Chondrocyte (in vitro differentiated cells): ENCODE measurements at regions not wholly inside any gene's neighbourhood (a gene's known extent, or its start where the extent isn't known, plus 50 kb on each side); places are given as distances from the start of the nearest gene placed in this dataset.
A peak's percentile ranks its signal among the peaks of the same experiment; 100 is the strongest.

Source experiments
- DNase-seq: peaks from one replicate; pipeline ENCODE4 v3.0.0; 2021; ENCODE audit warnings: mixed read lengths, low spot score
- H3K27ac Mint-ChIP-seq: one replicate; pipeline ENCODE4 v1.8.0; 2021; ENCODE audit warnings: mild to moderate bottlenecking, moderate library complexity, mixed read lengths; ENCODE audit not compliant: unreplicated experiment
- H3K27me3 Mint-ChIP-seq: 2 replicates; pipeline ENCODE4 v1.8.0; 2021; ENCODE audit warnings: low read depth, mixed read lengths
- H3K36me3 Mint-ChIP-seq: 2 replicates; pipeline ENCODE4 v1.8.0; 2021; ENCODE audit warnings: low read depth, mixed read lengths
- H3K4me1 Mint-ChIP-seq: 2 replicates; pipeline ENCODE4 v1.8.0; 2021; ENCODE audit warnings: low read depth, mild to moderate bottlenecking, mixed read lengths
- H3K4me3 Mint-ChIP-seq: one replicate; pipeline ENCODE4 v1.8.0; 2021; ENCODE audit warnings: mild to moderate bottlenecking, moderate library complexity, mixed read lengths; ENCODE audit not compliant: unreplicated experiment
- H3K9me3 Mint-ChIP-seq: 2 replicates; pipeline ENCODE4 v1.8.0; 2021; ENCODE audit warnings: low read depth, mixed read lengths
- CTCF ChIP-seq: fragments of 200-600 bp; sonication (generic); IDR thresholded peaks from 2 replicates; pipeline ENCODE4 v1.5.0; 2021; ENCODE audit warnings: antibody characterized with exemption, mild to moderate bottlenecking, moderate library complexity

- Mint-ChIP-seq H3K36me3 (no peaks in the 10 kb centered on the region), H3K9me3 (peaks cover 4% of the 10 kb centered on the region), H3K4me3 (no peak overlapping the region), H3K27ac (no peak overlapping the region), H3K27me3 (no peaks in the 10 kb centered on the region), H3K4me1 (peaks cover 48% of the 10 kb centered on the region)
- no peak for DNase-seq
- TF ChIP-seq CTCF = no peak
Observed at GRCh38 chr6:140845701-140846100, 1287.0 kb upstream of the GJE1 start.

- no peaks in the 10 kb centered on the region for H3K36me3 Mint-ChIP-seq
Observed at GRCh38 chr6:140844167-140844566, 1288.6 kb upstream of the GJE1 start.

GRCh38 chr6:140833408-140833807 lies 1299.3 kb upstream of the GJE1 start:
- no peak for DNase-seq
- TF ChIP-seq CTCF = no peak
- no peaks in the 10 kb centered on the region for H3K27me3 Mint-ChIP-seq
- no peaks in the 10 kb centered on the region for H3K36me3 Mint-ChIP-seq
- peaks cover 3% of the 10 kb centered on the region for H3K9me3 Mint-ChIP-seq
- H3K27ac Mint-ChIP-seq = no peak overlapping the region
- H3K4me3 Mint-ChIP-seq = no peak overlapping the region
- H3K4me1 Mint-ChIP-seq = peaks cover 13% of the 10 kb centered on the region

More at GRCh38 chr6:140844167-140844566, 1288.6 kb upstream of the GJE1 start:
- no peak for TF ChIP-seq CTCF
- Mint-ChIP-seq H3K27ac (peak overlapping the region; percentile 55), H3K27me3 (no peaks in the 10 kb centered on the region), H3K4me3 (no peak overlapping the region), H3K4me1 (peaks cover 38% of the 10 kb centered on the region), H3K9me3 (peaks cover 4% of the 10 kb centered on the region)
- DNase-seq = no peak

GRCh38 chr6:140830666-140831065 lies 1302.1 kb upstream of the GJE1 start:
- Mint-ChIP-seq H3K27me3 (no peaks in the 10 kb centered on the region), H3K27ac (no peak overlapping the region), H3K9me3 (no peaks in the 10 kb centered on the region), H3K4me1 (peaks cover 13% of the 10 kb centered on the region), H3K36me3 (no peaks in the 10 kb centered on the region), H3K4me3 (no peak overlapping the region)
- TF ChIP-seq CTCF = no peak
- no peak for DNase-seq

- peaks cover 21% of the 10 kb centered on the region for H3K4me1 Mint-ChIP-seq
- DNase-seq = no peak
- H3K9me3 Mint-ChIP-seq = no peaks in the 10 kb centered on the region
- no peak for TF ChIP-seq CTCF
- H3K4me3 Mint-ChIP-seq = no peak overlapping the region
- H3K27me3 Mint-ChIP-seq = no peaks in the 10 kb centered on the region
- no peaks in the 10 kb centered on the region for H3K36me3 Mint-ChIP-seq
- H3K27ac Mint-ChIP-seq = no peak overlapping the region
Observed at GRCh38 chr6:140828856-140829255, 1303.9 kb upstream of the GJE1 start.
